Astrocyte of the spinal cord (primary cell): ENCODE measurements at regions not wholly inside any gene's neighbourhood (a gene's known extent, or its start where the extent isn't known, plus 50 kb on each side); places are given as distances from the start of the nearest gene placed in this dataset.

Experiments used
- DNase-seq: peaks from one replicate; pipeline ENCODE4 v3.0.0; 2011; ENCODE audit warnings: low read depth, low spot score
- H3K4me3 ChIP-seq: 2 replicates; pipeline ENCODE4 v1.5.1; 2011; ENCODE audit warnings: low read depth, mild to moderate bottlenecking, low read length, moderate library complexity
- in situ Hi-C: cut with HindIII; loops from 2 replicates; pipeline ENCODE4 v1.10.0; 2017; ENCODE audit warnings: low sequenced_read_pairs
- TF ChIP-seq, protein P1 (sequence below): IDR thresholded peaks from 2 replicates; pipeline ENCODE4 v1.5.1; 2012; ENCODE audit warnings: low read depth, mild to moderate bottlenecking, low read length, inconsistent platforms

DNA sequence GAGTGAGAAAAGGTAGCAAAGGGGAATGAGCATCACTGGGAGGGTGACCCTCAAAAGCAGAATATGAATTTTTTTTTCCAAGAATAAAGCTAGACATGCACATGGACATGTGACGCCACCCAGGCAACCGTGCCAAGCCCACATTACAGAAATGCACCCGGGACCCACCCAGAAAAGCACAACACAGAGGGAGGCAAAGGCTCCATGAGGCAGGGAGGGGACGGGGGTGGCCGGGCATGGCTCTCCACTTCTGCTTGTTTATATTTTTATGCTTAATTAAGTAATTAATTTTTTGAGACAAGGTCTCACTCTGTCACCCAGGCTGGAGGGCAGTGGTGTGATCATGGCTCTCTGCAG, 1524.3 kb downstream of the BRD1 start:
- no peak for DNase-seq
- TF ChIP-seq, protein P1, sequence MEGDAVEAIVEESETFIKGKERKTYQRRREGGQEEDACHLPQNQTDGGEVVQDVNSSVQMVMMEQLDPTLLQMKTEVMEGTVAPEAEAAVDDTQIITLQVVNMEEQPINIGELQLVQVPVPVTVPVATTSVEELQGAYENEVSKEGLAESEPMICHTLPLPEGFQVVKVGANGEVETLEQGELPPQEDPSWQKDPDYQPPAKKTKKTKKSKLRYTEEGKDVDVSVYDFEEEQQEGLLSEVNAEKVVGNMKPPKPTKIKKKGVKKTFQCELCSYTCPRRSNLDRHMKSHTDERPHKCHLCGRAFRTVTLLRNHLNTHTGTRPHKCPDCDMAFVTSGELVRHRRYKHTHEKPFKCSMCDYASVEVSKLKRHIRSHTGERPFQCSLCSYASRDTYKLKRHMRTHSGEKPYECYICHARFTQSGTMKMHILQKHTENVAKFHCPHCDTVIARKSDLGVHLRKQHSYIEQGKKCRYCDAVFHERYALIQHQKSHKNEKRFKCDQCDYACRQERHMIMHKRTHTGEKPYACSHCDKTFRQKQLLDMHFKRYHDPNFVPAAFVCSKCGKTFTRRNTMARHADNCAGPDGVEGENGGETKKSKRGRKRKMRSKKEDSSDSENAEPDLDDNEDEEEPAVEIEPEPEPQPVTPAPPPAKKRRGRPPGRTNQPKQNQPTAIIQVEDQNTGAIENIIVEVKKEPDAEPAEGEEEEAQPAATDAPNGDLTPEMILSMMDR, result no peak
- no peak overlapping the region for H3K4me3 ChIP-seq
- in situ Hi-C loops, result no loop called here

DNA sequence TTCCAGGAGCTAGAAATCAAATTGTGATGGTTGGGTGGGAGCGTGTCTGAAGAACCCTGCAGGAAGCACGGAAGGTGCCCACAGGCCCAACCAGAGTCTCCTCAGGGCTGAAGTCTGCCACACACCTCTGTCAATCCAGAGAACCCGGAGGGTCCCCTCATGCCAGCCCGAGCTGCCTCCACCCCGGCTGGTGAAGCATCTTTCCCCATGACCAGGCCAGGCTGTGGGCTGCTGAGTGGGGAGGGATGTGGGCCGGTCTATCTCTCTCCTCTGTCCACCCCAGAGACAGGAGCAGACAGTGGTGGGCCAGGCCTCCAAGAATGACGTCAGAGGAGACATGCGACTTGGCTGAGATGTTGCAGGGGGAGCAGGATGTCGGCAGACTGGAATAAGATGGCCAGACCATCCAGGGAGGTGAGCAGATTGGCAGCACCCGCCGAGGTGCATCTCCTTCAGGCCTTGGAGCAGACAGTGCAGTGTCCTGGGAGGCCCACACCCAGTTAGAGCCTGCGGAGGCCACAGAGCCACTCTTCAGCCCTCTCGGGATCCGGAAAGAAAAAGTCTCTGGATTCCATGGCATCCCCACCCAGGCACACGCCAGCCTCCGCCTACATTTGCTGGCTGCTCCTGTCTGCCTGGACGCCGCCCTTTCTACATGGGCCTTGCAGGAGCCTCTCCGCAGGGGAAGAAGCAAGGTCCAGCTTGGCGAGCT, 1524.9 kb downstream of the BRD1 start:
- TF ChIP-seq, protein P1, result no peak
- H3K4me3 ChIP-seq, result no peak overlapping the region
- in situ Hi-C loops, result no loop called here
- no peak for DNase-seq

DNA sequence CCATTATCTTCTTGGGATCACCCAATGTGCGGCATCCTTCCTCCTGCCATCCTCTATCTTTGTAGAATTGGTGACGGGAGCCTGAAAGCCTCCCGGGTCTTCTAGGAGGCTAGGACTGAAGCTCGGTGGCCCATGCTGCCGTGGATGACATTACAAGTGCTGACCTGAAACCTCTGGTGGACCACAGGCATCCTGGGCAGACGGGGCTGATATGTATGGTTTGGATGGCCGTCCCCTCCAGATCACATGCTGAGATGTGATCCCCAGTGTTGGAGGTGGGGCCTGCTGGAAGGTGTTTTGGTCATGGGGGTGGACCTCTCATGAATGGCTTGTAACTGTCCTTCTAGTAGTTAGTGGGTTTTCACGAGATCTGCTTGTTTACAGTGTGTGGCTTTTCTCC, 1525.8 kb downstream of the BRD1 start:
- TF ChIP-seq, protein P1, result no peak
- no peak for DNase-seq
- in situ Hi-C loops, result no loop called here
- no peak overlapping the region for H3K4me3 ChIP-seq

DNA sequence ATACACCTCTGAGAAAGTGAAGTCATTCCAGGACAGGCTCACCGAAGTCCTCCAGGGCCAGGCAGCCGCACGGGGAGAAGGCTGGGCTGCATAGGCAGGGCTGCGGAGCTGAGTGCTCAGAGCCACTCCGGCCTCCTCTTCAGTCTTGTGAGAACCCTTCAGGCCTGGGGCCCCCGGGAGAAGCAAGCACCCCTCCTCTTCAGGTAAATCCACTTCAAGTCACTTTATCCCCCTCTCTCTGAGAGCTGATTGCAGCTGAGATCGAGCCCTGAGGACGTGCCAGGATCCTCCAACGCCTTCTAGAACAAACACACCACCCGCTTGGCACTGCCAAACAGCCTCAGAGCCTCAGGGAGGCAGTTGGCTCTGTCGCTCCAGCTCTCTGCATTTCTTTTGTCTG, 1526.3 kb downstream of the BRD1 start:
- TF ChIP-seq, protein P1, result no peak
- H3K4me3 ChIP-seq, result no peak overlapping the region
- in situ Hi-C loops, result no loop called here
- no peak for DNase-seq

DNA sequence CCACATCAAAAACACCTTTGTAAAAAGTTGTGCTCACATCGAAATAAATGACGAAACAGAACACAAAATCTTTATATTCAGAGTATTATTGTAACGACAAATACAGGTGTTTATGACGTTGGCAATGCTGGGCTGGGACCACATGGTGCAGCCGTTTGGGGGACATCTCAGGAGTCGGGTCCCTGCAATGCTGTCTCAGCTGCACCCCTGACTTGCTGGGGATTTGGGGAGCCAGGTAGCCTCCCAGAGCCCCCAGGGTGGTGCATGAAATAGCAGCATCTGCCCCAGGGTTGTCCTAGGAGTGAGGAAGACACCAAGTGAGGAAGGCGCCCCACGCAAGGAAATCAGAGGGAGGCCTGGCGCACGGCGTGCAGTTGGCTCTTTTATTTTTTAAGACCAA, 1526.8 kb downstream of the BRD1 start:
- TF ChIP-seq, protein P1, result no peak
- in situ Hi-C loops, result no loop called here
- H3K4me3 ChIP-seq, result no peak overlapping the region
- DNase-seq, result no peak

DNA sequence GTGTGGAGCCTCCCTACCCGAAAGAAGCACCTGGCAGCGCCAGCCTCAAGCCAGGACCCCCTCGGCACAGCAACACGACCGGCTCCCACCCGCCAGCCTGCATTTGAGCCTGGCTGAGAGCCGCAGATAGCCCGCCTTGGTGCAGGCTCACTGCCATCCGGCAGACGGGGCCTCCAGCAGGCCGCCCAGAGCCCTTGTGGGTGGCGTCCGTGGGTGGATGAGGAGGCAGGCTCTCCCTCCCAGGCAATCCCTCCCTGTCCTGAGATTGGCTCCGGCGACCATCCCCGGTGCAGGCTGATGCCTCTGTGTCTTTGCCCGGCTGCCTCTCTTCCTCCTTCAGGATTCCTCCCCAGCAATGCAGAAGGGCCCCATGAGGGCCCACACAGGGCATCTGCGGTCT, 1527.9 kb downstream of the BRD1 start:
- TF ChIP-seq, protein P1, result no peak
- in situ Hi-C loops, result no loop called here
- DNase-seq, result no peak
- H3K4me3 ChIP-seq, result no peak overlapping the region
